ENCODE measurements at regions not wholly inside any gene's neighbourhood (a gene's known extent, or its start where the extent isn't known, plus 50 kb on each side); places are given as distances from the start of the nearest gene placed in this dataset.

DNA sequence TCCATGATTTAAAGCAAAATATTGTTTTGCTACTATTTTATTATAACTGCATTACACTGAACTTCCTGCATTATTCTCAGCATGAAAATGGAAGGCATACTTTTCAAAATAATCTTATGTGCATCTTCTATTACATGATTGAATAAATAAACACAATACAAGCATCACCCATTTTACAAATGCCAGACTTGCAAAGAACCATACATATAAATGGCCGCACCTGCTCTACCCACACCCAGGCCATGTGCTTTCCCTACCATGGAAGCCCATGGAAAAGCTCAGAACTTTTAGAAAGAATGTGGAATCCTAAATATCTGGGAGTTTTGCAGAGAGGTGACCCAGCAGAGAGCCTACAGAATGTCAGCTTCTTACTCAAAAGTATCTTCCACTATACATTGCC lies 127.2 kb downstream of the SHOX2 start:
- TF ChIP-seq CTCF (IDR thresholded peaks at IDR 0.05) (no peak), POLR2A (IDR thresholded peaks at IDR 0.05) (no peak), POLR2AphosphoS5 (IDR thresholded peaks at IDR 0.05) (no peak)

All from upper lobe of left lung (tissue), 4 donors.